AG09309 (cell line): ENCODE measurements at regions not wholly inside any gene's neighbourhood (a gene's known extent, or its start where the extent isn't known, plus 50 kb on each side); places are given as distances from the start of the nearest gene placed in this dataset.

ENCODE experiments used
- DNase-seq: peaks from one replicate; pipeline ENCODE4 v3.0.0-alpha.2; 2010; ENCODE audit warnings: low read depth
- H3K4me3 ChIP-seq: 2 replicates; pipeline ENCODE4 v1.5.1; 2011; ENCODE audit warnings: mild to moderate bottlenecking, low read depth, low read length, moderate library complexity; ENCODE audit not compliant: control insufficient read depth
- TF ChIP-seq, protein P1 (sequence below): IDR thresholded peaks from 2 replicates; pipeline ENCODE4 v1.5.1; 2011; ENCODE audit warnings: mild to moderate bottlenecking, low read depth, low read length, inconsistent platforms; ENCODE audit not compliant: insufficient read depth, control insufficient read depth; ENCODE audit errors: missing control alignments

- no peak overlapping the region for H3K4me3 ChIP-seq
- DNase-seq = no peak
- TF ChIP-seq, protein P1, sequence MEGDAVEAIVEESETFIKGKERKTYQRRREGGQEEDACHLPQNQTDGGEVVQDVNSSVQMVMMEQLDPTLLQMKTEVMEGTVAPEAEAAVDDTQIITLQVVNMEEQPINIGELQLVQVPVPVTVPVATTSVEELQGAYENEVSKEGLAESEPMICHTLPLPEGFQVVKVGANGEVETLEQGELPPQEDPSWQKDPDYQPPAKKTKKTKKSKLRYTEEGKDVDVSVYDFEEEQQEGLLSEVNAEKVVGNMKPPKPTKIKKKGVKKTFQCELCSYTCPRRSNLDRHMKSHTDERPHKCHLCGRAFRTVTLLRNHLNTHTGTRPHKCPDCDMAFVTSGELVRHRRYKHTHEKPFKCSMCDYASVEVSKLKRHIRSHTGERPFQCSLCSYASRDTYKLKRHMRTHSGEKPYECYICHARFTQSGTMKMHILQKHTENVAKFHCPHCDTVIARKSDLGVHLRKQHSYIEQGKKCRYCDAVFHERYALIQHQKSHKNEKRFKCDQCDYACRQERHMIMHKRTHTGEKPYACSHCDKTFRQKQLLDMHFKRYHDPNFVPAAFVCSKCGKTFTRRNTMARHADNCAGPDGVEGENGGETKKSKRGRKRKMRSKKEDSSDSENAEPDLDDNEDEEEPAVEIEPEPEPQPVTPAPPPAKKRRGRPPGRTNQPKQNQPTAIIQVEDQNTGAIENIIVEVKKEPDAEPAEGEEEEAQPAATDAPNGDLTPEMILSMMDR = no peak
Measured at GRCh38 chr6:11364971-11365397, 132.5 kb upstream of the NEDD9 start.

- H3K4me3 ChIP-seq = no peak overlapping the region
- DNase-seq = no peak
- TF ChIP-seq, protein P1 = no peak
Measured at GRCh38 chr6:11363881-11364576, 131.6 kb upstream of the NEDD9 start.

DNA sequence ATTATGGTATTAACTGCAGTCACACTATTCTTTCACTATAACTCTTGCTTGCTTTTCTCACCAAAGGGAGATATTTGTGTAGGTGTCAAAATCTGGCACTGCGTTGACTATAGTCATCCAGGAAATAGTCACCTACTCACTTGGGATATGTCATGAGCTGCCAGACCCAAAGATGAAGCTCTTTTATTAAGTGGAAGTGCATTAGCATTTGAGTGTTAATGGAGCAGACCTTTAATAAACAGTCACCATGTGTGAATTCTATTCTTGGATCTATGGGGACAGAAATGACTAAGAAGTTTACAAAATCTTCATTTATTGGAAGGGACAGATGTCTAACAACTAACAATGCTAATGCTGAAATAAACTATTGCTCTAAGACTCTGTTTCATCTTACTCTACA is 130.1 kb upstream of the NEDD9 start:
- H3K4me3 ChIP-seq = no peak overlapping the region
- TF ChIP-seq, protein P1 = no peak
- DNase-seq = no peak

GRCh38 chr6:11358904-11359830 is 126.7 kb upstream of the NEDD9 start:
- no peak for DNase-seq
- no peak overlapping the region for H3K4me3 ChIP-seq
- TF ChIP-seq, protein P1 = no peak

GRCh38 chr6:11357285-11357684 is 124.8 kb upstream of the NEDD9 start:
- TF ChIP-seq, protein P1 = no peak
- DNase-seq = no peak
- H3K4me3 ChIP-seq = no peak overlapping the region

GRCh38 chr6:11356404-11357155 is 124.1 kb upstream of the NEDD9 start:
- TF ChIP-seq, protein P1 = no peak
- DNase-seq = no peak
- H3K4me3 ChIP-seq = no peak overlapping the region
